SIG-M5 (cell line): ENCODE measurements at regions not wholly inside any gene's neighbourhood (a gene's known extent, or its start where the extent isn't known, plus 50 kb on each side); places are given as distances from the start of the nearest gene placed in this dataset.
"Not testable (repeated sequence)": the region's sequence is repeated elsewhere in the genome, so short reads cannot be mapped to it uniquely, and the experiment has no call there.

ENCODE experiments used
- DNase-seq: peaks from one replicate; lab custom pipeline; 2025; lab: John Stamatoyannopoulos, UW

- not testable (repeated sequence) for DNase-seq
These were observed 174.4 kb downstream of the TRIM43 start for GRCh38 chr2:95765925-95766910.

- DNase-seq, result not testable (repeated sequence)
These were observed 175.7 kb downstream of the TRIM43 start for GRCh38 chr2:95767531-95767930.

- DNase-seq, result not testable (repeated sequence)
These were observed 176.1 kb downstream of the TRIM43 start for GRCh38 chr2:95767950-95768349.

GRCh38 chr2:95769256-95769655, 177.5 kb downstream of the TRIM43 start:
- DNase-seq, result not testable (repeated sequence)

- not testable (repeated sequence) for DNase-seq
These were observed 178.9 kb downstream of the TRIM43 start for GRCh38 chr2:95770726-95771125.

GRCh38 chr2:95774322-95775192, 182.8 kb downstream of the TRIM43 start:
- not testable (repeated sequence) for DNase-seq

GRCh38 chr2:95775193-95775531, 183.4 kb downstream of the TRIM43 start:
- DNase-seq, result not testable (repeated sequence)
